ENCODE measurements at regions not wholly inside any gene's neighbourhood (a gene's known extent, or its start where the extent isn't known, plus 50 kb on each side); places are given as distances from the start of the nearest gene placed in this dataset.

DNA sequence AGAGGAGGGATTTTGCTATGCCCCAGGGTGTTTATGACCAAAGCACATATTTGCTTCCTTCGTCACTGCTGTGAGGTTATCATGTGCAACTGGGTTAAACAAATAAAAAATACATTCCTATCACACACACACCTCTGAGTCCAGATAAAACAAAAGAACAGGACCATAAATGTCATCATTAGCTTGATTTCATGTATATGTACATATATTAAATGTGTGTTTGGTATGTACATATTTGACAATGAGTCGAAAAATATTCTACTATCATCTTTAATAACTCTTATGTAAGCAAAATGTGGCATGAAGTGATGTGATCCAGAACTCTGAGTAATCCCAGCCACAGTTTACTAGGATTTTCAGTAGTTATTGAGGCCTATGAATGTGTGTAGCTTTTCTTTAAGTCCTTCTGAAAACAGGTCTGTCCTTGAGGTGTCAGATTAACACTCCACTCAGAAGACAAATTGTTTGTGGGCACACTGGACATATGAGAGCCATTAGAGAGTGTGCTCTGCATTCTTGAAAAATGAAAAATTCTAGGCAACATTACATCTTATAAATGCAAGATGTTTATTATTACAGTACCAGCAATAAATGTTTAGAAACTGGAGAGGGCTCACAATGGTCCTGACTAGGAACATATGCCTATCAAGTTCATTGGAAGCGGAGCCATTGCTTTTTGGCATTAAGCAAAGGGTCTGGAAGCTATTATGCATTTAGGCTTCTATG, 335.1 kb upstream of the SEMA3A start:
- TF ChIP-seq, protein P1, sequence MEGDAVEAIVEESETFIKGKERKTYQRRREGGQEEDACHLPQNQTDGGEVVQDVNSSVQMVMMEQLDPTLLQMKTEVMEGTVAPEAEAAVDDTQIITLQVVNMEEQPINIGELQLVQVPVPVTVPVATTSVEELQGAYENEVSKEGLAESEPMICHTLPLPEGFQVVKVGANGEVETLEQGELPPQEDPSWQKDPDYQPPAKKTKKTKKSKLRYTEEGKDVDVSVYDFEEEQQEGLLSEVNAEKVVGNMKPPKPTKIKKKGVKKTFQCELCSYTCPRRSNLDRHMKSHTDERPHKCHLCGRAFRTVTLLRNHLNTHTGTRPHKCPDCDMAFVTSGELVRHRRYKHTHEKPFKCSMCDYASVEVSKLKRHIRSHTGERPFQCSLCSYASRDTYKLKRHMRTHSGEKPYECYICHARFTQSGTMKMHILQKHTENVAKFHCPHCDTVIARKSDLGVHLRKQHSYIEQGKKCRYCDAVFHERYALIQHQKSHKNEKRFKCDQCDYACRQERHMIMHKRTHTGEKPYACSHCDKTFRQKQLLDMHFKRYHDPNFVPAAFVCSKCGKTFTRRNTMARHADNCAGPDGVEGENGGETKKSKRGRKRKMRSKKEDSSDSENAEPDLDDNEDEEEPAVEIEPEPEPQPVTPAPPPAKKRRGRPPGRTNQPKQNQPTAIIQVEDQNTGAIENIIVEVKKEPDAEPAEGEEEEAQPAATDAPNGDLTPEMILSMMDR (IDR thresholded peaks at IDR 0.05) = no peak
- TF ChIP-seq, protein P2, sequence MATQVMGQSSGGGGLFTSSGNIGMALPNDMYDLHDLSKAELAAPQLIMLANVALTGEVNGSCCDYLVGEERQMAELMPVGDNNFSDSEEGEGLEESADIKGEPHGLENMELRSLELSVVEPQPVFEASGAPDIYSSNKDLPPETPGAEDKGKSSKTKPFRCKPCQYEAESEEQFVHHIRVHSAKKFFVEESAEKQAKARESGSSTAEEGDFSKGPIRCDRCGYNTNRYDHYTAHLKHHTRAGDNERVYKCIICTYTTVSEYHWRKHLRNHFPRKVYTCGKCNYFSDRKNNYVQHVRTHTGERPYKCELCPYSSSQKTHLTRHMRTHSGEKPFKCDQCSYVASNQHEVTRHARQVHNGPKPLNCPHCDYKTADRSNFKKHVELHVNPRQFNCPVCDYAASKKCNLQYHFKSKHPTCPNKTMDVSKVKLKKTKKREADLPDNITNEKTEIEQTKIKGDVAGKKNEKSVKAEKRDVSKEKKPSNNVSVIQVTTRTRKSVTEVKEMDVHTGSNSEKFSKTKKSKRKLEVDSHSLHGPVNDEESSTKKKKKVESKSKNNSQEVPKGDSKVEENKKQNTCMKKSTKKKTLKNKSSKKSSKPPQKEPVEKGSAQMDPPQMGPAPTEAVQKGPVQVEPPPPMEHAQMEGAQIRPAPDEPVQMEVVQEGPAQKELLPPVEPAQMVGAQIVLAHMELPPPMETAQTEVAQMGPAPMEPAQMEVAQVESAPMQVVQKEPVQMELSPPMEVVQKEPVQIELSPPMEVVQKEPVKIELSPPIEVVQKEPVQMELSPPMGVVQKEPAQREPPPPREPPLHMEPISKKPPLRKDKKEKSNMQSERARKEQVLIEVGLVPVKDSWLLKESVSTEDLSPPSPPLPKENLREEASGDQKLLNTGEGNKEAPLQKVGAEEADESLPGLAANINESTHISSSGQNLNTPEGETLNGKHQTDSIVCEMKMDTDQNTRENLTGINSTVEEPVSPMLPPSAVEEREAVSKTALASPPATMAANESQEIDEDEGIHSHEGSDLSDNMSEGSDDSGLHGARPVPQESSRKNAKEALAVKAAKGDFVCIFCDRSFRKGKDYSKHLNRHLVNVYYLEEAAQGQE (IDR thresholded peaks at IDR 0.05; ENCODE audit: insufficient read depth in 1 of 2, low read depth in 2 of 2, low read length in 1 of 2) = no peak
- TF ChIP-seq SIN3A (IDR thresholded peaks at IDR 0.05; ENCODE audit: borderline replicate concordance, insufficient read depth, low read depth, low read length) = no peak
- peak; percentile 59; the same call in 1 of the 2 replicates for TF ChIP-seq POLR2AphosphoS5 (IDR thresholded peaks at IDR 0.05; ENCODE audit: low read depth, low read length)
- TF ChIP-seq TCF7L2 (IDR thresholded peaks at IDR 0.05; ENCODE audit: low read depth, low read length) = peak; percentile 86
